B cell (primary cell): ENCODE measurements at regions not wholly inside any gene's neighbourhood (a gene's known extent, or its start where the extent isn't known, plus 50 kb on each side); places are given as distances from the start of the nearest gene placed in this dataset.

Experiments
- ATAC-seq: fragments of 200-7000 bp; cut with Tn5 transposase; one replicate; pipeline ENCODE4 v1.10.0; 2021; ENCODE audit warnings: low read depth, mild to moderate bottlenecking, moderate number of reproducible peaks, moderate library complexity
- CTCF ChIA-PET: fragments of 350-600 bp; sonication (Branson Sonifier 250); formaldehyde crosslinking; loops from one replicate; lab custom pipeline; 2021; ENCODE audit warnings: antibody characterized with exemption, inconsistent platforms; lab: Charles Lee
- POLR2A ChIA-PET: fragments of 350-600 bp; sonication (Branson Sonifier 250); formaldehyde crosslinking; loops from one replicate; lab custom pipeline; 2021; ENCODE audit warnings: antibody characterized with exemption; lab: Charles Lee
- DNase-seq: peaks from one replicate; pipeline ENCODE4 v3.0.0; 2013
- H2AFZ ChIP-seq: 2 replicates; pipeline ENCODE4 v1.6.1; 2012; ENCODE audit warnings: mild to moderate bottlenecking, low read depth, low read length; ENCODE audit not compliant: insufficient read depth, poor library complexity, severe bottlenecking
- H3K27ac ChIP-seq, 2 donors: 1 replicate in 1 of 2; 2 replicates in 1 of 2; pipeline ENCODE4 v1.5.1; 2012 to 2013; ENCODE audit warnings: low read length in 2 of 2, mild to moderate bottlenecking in 2 of 2, moderate library complexity in 1 of 2
- H3K27me3 ChIP-seq, 4 experiments: fragments of 200-600 bp in 1 of 4; sonication (generic) in 1 of 4; replicated peaks in 1 of 4; 1 replicate in 2 of 4; 2 replicates in 2 of 4; pipeline versions ENCODE4 v1.6.1 to v1.7.0; 2013 to 2016; ENCODE audit warnings: low read length in 3 of 4, mild to moderate bottlenecking in 2 of 4, mixed read lengths in 1 of 4, moderate library complexity in 1 of 4; ENCODE audit not compliant: insufficient read depth in 4 of 4, control insufficient read depth in 3 of 4; ENCODE audit errors: control extremely low read depth in 1 of 4
- H3K36me3 ChIP-seq, 2 experiments: replicated peaks in 1 of 2; 1 replicate in 1 of 2; 2 replicates in 1 of 2; pipeline versions ENCODE4 v1.6.1 to v1.7.1; 2013; ENCODE audit warnings: low read length in 1 of 2; ENCODE audit not compliant: insufficient read depth in 2 of 2, control insufficient read depth in 1 of 2; ENCODE audit errors: control extremely low read depth in 1 of 2, extremely low read depth in 1 of 2
- H3K4me1 ChIP-seq, 2 donors: fragments of 200-600 bp in 1 of 2; sonication (generic) in 1 of 2; 1 replicate in 1 of 2; 2 replicates in 1 of 2; pipeline versions ENCODE4 v1.5.1 to v1.6.1; 2013 to 2017; ENCODE audit warnings: low read length in 2 of 2; ENCODE audit not compliant: control insufficient read depth in 2 of 2, insufficient read depth in 2 of 2
- H3K4me2 ChIP-seq: replicated peaks from 2 replicates; pipeline ENCODE3; 2012; ENCODE audit warnings: mild to moderate bottlenecking, low read depth, low read length; ENCODE audit not compliant: poor library complexity, severe bottlenecking
- H3K4me3 ChIP-seq, 5 experiments: fragments of 200-600 bp in 1 of 5; sonication (generic) in 1 of 5; 1 replicate in 3 of 5; 2 replicates in 2 of 5; pipeline versions ENCODE4 v1.5.1 to v1.7.0; 2011 to 2016; ENCODE audit warnings: low read length in 4 of 5, mild to moderate bottlenecking in 4 of 5, low read depth in 2 of 5, control low read depth in 1 of 5, moderate library complexity in 1 of 5; ENCODE audit not compliant: insufficient read depth in 1 of 5; ENCODE audit errors: control extremely low read depth in 1 of 5, extremely low read depth in 1 of 5
- H3K79me2 ChIP-seq: fragments of 200-600 bp; sonication (generic); one replicate; pipeline ENCODE4 v1.6.0; 2016; ENCODE audit warnings: low read length; ENCODE audit not compliant: control insufficient read depth, insufficient read depth
- H3K9ac ChIP-seq: fragments of 200-600 bp; sonication (generic); 2 replicates; pipeline ENCODE4 v1.6.1; 2017; ENCODE audit warnings: mild to moderate bottlenecking, low read length, moderate library complexity
- H3K9me3 ChIP-seq, 3 donors: one replicate each; pipeline versions ENCODE4 v1.6.1 to v1.7.1; 2013; ENCODE audit warnings: low read length in 2 of 3; ENCODE audit not compliant: control insufficient read depth in 2 of 3, insufficient read depth in 1 of 3; ENCODE audit errors: control extremely low read depth in 1 of 3
- H4K20me1 ChIP-seq: 2 replicates; pipeline ENCODE4 v1.6.0; 2012; ENCODE audit warnings: mild to moderate bottlenecking, low read length; ENCODE audit not compliant: insufficient read depth, control insufficient read depth, poor library complexity, severe bottlenecking
- H3K27ac Mint-ChIP-seq: one replicate; pipeline ENCODE4 v1.8.0; 2021; ENCODE audit warnings: mixed read lengths
- H3K27me3 Mint-ChIP-seq: one replicate; pipeline ENCODE4 v1.8.0; 2021; ENCODE audit warnings: mixed read lengths
- H3K4me1 Mint-ChIP-seq: one replicate; pipeline ENCODE4 v1.8.0; 2021; ENCODE audit warnings: mixed read lengths
- H3K4me3 Mint-ChIP-seq: one replicate; pipeline ENCODE4 v1.8.0; 2021; ENCODE audit warnings: mixed read lengths
- H3K9me3 Mint-ChIP-seq: one replicate; pipeline ENCODE4 v1.8.0; 2022; ENCODE audit warnings: mixed read lengths; ENCODE audit not compliant: insufficient read depth
- EZH2 ChIP-seq: IDR thresholded peaks from 2 replicates; pipeline ENCODE4 v1.6.1; 2012; ENCODE audit warnings: borderline replicate concordance, low read depth, mild to moderate bottlenecking, moderate library complexity, low read length; ENCODE audit not compliant: insufficient read depth, poor library complexity, severe bottlenecking
- WGBS: methylation state at CpG from one replicate; pipeline ENCODE4 v1.1.5; 2013; ENCODE audit warnings: missing lambda C conversion rate; ENCODE audit not compliant: insufficient coverage; 5-methylcytosine and 5-hydroxymethylcytosine counted together
- intact Hi-C: fragments of 100-400 bp; cut with micrococcal nuclease; formaldehyde crosslinking; loops from one replicate; pipeline ENCODE4 v1.10.0; 2022
- TF ChIP-seq, protein P1 (sequence below): fragments of 200-600 bp; IDR thresholded peaks from one replicate; pipeline ENCODE4 v1.8.0; 2022; ENCODE audit warnings: antibody characterized with exemption, mild to moderate bottlenecking

DNA sequence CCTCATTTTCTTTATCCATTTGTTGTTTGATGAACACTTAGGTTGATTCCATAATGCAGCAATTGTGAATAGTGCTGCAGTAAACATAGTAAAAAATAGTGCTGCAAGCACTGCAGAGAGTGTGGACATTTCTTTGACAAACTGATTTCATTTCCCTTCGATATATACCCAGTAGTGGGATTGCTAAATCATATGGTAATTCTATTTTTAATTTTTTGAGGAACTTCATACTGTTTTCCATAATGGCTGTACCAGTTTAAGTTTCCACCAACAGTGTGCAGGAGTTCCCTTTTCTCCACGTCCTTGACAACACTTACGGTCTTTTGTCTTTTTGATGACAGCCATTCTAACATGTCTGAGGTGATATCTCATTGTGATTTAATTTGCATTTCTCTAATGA is 138.2 kb upstream of the PLPPR1 start:
- H3K4me1 Mint-ChIP-seq: no peaks in the 10 kb centered on the region
- Histone ChIP-seq H3K4me2 (no peak overlapping the region), H3K4me1 (no peaks in the 10 kb centered on the region), H3K79me2 (no peaks in the 10 kb centered on the region), H4K20me1 (no peaks in the 10 kb centered on the region), H3K27me3 (no peaks in the 10 kb centered on the region), H2AFZ (no peak overlapping the region), H3K4me3 (no peak overlapping the region), H3K9ac (no peak overlapping the region), H3K27ac (no peak overlapping the region), H3K36me3 (no peaks in the 10 kb centered on the region), H3K9me3 (no peaks in the 10 kb centered on the region)
- WGBS: 0% methylated on average over 1 of the region's 3 CpGs
- H3K27ac Mint-ChIP-seq: no peak overlapping the region
- DNase-seq (no peak), ATAC-seq (no peak)
- no peak overlapping the region for H3K4me3 Mint-ChIP-seq
- H3K27me3 Mint-ChIP-seq: no peaks in the 10 kb centered on the region
- H3K9me3 Mint-ChIP-seq: no peaks in the 10 kb centered on the region
- intact Hi-C loops: no loop called here
- POLR2A ChIA-PET: no interaction called here
- TF ChIP-seq, protein P1, sequence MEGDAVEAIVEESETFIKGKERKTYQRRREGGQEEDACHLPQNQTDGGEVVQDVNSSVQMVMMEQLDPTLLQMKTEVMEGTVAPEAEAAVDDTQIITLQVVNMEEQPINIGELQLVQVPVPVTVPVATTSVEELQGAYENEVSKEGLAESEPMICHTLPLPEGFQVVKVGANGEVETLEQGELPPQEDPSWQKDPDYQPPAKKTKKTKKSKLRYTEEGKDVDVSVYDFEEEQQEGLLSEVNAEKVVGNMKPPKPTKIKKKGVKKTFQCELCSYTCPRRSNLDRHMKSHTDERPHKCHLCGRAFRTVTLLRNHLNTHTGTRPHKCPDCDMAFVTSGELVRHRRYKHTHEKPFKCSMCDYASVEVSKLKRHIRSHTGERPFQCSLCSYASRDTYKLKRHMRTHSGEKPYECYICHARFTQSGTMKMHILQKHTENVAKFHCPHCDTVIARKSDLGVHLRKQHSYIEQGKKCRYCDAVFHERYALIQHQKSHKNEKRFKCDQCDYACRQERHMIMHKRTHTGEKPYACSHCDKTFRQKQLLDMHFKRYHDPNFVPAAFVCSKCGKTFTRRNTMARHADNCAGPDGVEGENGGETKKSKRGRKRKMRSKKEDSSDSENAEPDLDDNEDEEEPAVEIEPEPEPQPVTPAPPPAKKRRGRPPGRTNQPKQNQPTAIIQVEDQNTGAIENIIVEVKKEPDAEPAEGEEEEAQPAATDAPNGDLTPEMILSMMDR: no peak
- no peak for TF ChIP-seq EZH2
- CTCF ChIA-PET: no interaction called here

DNA sequence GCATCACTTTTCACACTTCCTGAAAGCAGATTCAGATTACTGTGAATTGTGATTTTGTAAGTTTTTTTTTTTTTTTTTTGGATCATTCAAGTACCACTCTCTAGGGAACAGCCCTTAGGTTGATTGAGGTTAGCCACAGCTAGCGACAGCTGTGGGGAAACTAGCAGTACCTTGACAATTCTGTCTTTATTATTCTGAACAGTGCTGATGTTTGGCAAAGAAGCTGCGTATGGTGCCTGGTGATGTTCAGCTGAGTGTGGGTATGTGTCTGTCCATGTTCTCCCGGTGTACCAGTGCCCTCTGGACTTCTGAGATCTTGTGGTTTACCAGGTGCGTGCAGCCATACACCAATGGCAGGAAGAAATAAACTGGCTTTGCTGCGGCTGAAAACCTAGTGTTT is 117.3 kb upstream of the PLPPR1 start:
- no peak for DNase-seq
- Histone ChIP-seq H3K4me3 (no peak overlapping the region), H3K27me3 (no peaks in the 10 kb centered on the region), H4K20me1 (no peaks in the 10 kb centered on the region), H3K4me1 (no peaks in the 10 kb centered on the region), H3K27ac (no peak overlapping the region), H3K79me2 (no peaks in the 10 kb centered on the region), H3K9me3 (peaks cover 0 to 8% (median 0%) of the 10 kb centered on the region in 3 donors), H2AFZ (no peak overlapping the region), H3K4me2 (no peak overlapping the region), H3K36me3 (no peaks in the 10 kb centered on the region), H3K9ac (no peak overlapping the region)
- intact Hi-C loops: no loop called here
- H3K27ac Mint-ChIP-seq: no peak overlapping the region
- H3K9me3 Mint-ChIP-seq: no peaks in the 10 kb centered on the region
- ATAC-seq: no peak
- no peaks in the 10 kb centered on the region for H3K4me1 Mint-ChIP-seq
- CTCF ChIA-PET: no interaction called here
- 71% methylated on average over 5 of the region's 5 CpGs for WGBS
- H3K4me3 Mint-ChIP-seq: no peak overlapping the region
- H3K27me3 Mint-ChIP-seq: no peaks in the 10 kb centered on the region
- TF ChIP-seq EZH2: no peak
- TF ChIP-seq, protein P1: no peak
- POLR2A ChIA-PET: no interaction called here
